Calu3 (cell line): ENCODE measurements at regions not wholly inside any gene's neighbourhood (a gene's known extent, or its start where the extent isn't known, plus 50 kb on each side); places are given as distances from the start of the nearest gene placed in this dataset.

ENCODE experiments used
- BruUV-seq: library from RNA; stranded (reverse); fragments of 400-500 nt; replicated peaks from 2 replicates; lab custom pipeline; 2021; lab: Mats Ljungman, UMichigan
- CTCF ChIA-PET: fragments of 300-600 bp; sonication (Branson Sonifier 250); formaldehyde crosslinking; loops from one replicate; lab custom pipeline; 2022; ENCODE audit warnings: antibody characterized with exemption; lab: Charles Lee
- DNase-seq: peaks from one replicate; pipeline ENCODE4 v3.0.0; 2022
- H3K27ac Mint-ChIP-seq: one replicate; pipeline ENCODE4 v1.8.0; 2022; ENCODE audit warnings: mixed read lengths; ENCODE audit not compliant: unreplicated experiment
- H3K27me3 Mint-ChIP-seq: one replicate; pipeline ENCODE4 v1.8.0; 2022; ENCODE audit warnings: mixed read lengths; ENCODE audit not compliant: unreplicated experiment
- H3K36me3 Mint-ChIP-seq: one replicate; pipeline ENCODE4 v1.8.0; 2022; ENCODE audit warnings: mild to moderate bottlenecking, moderate library complexity, mixed read lengths; ENCODE audit not compliant: insufficient read depth, unreplicated experiment
- H3K4me1 Mint-ChIP-seq: one replicate; pipeline ENCODE4 v1.8.0; 2022; ENCODE audit warnings: mild to moderate bottlenecking, low read depth, mixed read lengths; ENCODE audit not compliant: unreplicated experiment
- H3K4me3 Mint-ChIP-seq: one replicate; pipeline ENCODE4 v1.8.0; 2022; ENCODE audit warnings: mild to moderate bottlenecking, low read depth, moderate library complexity, mixed read lengths; ENCODE audit not compliant: unreplicated experiment
- H3K9me3 Mint-ChIP-seq: one replicate; pipeline ENCODE4 v1.8.0; 2022; ENCODE audit warnings: low read depth, mixed read lengths; ENCODE audit not compliant: unreplicated experiment
- intact Hi-C: fragments of 100-400 bp; cut with micrococcal nuclease; formaldehyde crosslinking; loops from one replicate; pipeline ENCODE4 v1.10.0; 2022; ENCODE audit not compliant: unreplicated experiment
- TF ChIP-seq, protein P1 (sequence below): fragments of 200-600 bp; IDR thresholded peaks from one replicate; pipeline ENCODE4 v1.8.0; 2022; ENCODE audit warnings: antibody characterized with exemption; ENCODE audit not compliant: unreplicated experiment

DNA sequence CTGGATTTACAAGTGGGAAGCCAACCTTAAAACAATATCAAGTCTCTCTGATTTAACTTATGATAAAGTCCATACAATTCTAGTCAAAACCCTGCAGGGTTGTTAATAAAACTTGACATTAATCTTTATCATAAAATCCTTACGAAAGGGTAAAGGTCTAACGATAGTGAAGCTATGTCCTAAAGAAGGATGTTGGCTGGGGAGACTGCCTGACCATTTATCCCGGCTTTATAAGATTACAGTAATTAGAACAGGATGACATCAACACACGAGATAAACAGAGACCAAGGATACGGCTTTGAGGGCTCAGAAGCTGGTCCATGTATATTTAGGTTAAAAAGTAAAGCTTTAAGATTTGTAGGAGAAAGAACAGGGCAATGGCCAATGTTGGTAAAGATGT is 189.0 kb upstream of the COPS8 start:
- intact Hi-C loops: no loop called here
- Mint-ChIP-seq H3K27me3 (no peaks in the 10 kb centered on the region), H3K4me3 (no peak overlapping the region), H3K4me1 (no peaks in the 10 kb centered on the region), H3K36me3 (no peaks in the 10 kb centered on the region), H3K9me3 (no peaks in the 10 kb centered on the region), H3K27ac (no peak overlapping the region)
- CTCF ChIA-PET: no interaction called here
- no TSS peak for BruUV-seq
- DNase-seq: no peak
- TF ChIP-seq, protein P1, sequence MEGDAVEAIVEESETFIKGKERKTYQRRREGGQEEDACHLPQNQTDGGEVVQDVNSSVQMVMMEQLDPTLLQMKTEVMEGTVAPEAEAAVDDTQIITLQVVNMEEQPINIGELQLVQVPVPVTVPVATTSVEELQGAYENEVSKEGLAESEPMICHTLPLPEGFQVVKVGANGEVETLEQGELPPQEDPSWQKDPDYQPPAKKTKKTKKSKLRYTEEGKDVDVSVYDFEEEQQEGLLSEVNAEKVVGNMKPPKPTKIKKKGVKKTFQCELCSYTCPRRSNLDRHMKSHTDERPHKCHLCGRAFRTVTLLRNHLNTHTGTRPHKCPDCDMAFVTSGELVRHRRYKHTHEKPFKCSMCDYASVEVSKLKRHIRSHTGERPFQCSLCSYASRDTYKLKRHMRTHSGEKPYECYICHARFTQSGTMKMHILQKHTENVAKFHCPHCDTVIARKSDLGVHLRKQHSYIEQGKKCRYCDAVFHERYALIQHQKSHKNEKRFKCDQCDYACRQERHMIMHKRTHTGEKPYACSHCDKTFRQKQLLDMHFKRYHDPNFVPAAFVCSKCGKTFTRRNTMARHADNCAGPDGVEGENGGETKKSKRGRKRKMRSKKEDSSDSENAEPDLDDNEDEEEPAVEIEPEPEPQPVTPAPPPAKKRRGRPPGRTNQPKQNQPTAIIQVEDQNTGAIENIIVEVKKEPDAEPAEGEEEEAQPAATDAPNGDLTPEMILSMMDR: no peak

DNA sequence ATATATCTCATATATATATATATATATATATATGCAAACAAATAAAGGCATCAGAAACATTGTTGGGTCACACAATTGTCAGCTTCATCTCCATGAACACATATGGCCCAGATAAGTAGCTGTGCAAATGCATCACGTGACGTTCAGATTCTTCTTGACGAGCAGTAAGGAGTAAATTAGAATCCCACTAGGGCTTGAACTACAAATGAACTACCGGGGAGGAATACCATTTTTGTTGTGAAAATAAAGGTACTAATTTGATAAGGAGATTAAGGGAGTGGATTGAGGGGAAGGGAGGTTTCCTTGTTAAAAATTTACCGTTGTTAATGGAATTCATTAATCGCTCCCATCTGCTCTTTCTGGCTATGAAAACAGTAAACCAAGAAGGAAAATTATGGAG is 186.5 kb upstream of the COPS8 start:
- H3K27me3 Mint-ChIP-seq: peaks cover 20% of the 10 kb centered on the region
- no peaks in the 10 kb centered on the region for H3K4me1 Mint-ChIP-seq
- H3K27ac Mint-ChIP-seq: no peak overlapping the region
- no TSS peak for BruUV-seq
- CTCF ChIA-PET: no interaction called here
- TF ChIP-seq, protein P1: no peak
- H3K4me3 Mint-ChIP-seq: no peak overlapping the region
- H3K36me3 Mint-ChIP-seq: no peaks in the 10 kb centered on the region
- no peak for DNase-seq
- no peaks in the 10 kb centered on the region for H3K9me3 Mint-ChIP-seq
- intact Hi-C loops: no loop called here

DNA sequence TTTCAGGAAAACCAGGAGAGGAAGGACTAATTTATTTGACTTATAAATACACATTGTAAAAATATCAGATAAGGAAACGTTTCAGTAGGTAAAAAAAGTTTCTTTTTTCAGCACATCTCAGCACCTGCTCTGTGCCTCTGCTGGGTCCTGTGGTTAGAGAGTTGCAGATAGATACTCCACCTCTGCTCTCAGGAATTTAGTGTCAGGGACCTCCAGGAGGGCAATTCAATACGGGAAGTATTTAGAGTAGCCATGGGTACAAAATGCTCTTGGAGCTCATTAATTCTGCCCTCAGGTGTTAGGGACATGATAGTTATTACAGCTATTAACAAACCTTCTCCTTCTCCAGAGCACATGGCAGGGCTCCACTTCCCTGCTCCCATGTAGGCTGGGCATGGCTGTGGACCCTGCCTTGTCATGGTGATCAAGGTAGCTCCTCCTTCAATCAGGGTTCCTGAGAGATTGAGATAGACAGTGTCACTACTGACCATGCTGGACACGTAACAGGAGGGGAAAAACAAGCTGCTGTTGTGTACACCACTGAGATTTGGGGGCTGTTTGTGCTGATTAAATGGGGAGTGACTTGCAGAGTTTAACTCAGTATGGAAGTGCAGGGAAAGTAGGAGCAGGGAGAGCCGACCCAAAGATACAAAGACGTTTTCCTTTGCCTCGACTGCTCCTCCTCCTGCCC is 185.6 kb upstream of the COPS8 start:
- H3K9me3 Mint-ChIP-seq: no peaks in the 10 kb centered on the region
- no peak overlapping the region for H3K27ac Mint-ChIP-seq
- DNase-seq: no peak
- no peaks in the 10 kb centered on the region for H3K36me3 Mint-ChIP-seq
- TF ChIP-seq, protein P1: no peak
- no TSS peak for BruUV-seq
- intact Hi-C loops: no loop called here
- no peaks in the 10 kb centered on the region for H3K4me1 Mint-ChIP-seq
- peaks cover 29% of the 10 kb centered on the region for H3K27me3 Mint-ChIP-seq
- H3K4me3 Mint-ChIP-seq: no peak overlapping the region
- CTCF ChIA-PET: no interaction called here

DNA sequence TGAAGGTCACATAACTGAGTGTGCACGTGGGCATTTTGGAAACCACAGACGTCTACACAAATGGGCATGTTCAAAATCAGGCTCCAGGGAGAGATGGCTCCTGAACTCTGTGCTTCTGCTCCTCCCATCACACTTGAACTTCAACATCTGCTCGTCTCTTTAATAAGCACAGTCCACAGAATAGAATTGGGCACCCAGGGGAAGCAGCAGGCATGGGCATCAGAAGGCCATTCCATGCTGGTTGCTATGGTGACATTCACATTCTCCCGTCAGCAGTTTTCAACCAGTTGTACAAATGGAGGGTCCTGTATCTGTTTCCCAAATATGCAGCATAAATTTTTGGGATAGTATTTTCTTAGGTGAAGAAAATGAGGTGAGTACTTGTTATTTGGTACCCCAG is 183.7 kb upstream of the COPS8 start:
- BruUV-seq: no TSS peak
- Mint-ChIP-seq H3K4me1 (no peaks in the 10 kb centered on the region), H3K4me3 (no peak overlapping the region), H3K27me3 (peaks cover 30% of the 10 kb centered on the region), H3K27ac (no peak overlapping the region), H3K9me3 (no peaks in the 10 kb centered on the region), H3K36me3 (no peaks in the 10 kb centered on the region)
- TF ChIP-seq, protein P1: no peak
- intact Hi-C loops: no loop called here
- CTCF ChIA-PET: interaction anchor here (0.8 kb wide), 1 partner anchor 9 kb away, joined by 7 read pairs; no protein-coding TSS in a partner anchor
- no peak for DNase-seq
